TTC549 (cell line): ENCODE measurements at regions not wholly inside any gene's neighbourhood (a gene's known extent, or its start where the extent isn't known, plus 50 kb on each side); places are given as distances from the start of the nearest gene placed in this dataset.

Experiments
- FAIRE-seq: peaks from 2 replicates; lab custom pipeline; 2012; peaks lifted over from hg19 to GRCh38; lab: Jason Lieb, UNC

DNA sequence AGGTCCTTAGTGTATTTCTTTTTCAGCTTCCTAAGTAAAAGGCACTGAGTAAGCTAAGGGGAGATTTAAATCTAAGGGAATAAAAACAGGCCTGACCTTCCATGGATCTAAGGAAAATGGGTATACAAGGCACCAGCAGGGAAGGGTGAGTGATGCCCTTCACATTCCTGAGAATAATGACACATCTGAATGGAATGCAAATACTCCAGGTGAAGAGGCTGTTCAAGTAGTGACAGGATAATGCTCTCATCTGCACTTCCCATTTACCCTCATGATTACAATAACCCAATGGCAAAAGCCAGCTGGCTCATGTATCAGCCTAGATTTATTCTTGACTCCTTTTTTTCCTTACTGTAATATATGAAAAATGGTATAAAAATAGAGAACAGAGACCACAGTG lies 216.2 kb upstream of the ACTBL2 start:
- FAIRE-seq, result no peak

DNA sequence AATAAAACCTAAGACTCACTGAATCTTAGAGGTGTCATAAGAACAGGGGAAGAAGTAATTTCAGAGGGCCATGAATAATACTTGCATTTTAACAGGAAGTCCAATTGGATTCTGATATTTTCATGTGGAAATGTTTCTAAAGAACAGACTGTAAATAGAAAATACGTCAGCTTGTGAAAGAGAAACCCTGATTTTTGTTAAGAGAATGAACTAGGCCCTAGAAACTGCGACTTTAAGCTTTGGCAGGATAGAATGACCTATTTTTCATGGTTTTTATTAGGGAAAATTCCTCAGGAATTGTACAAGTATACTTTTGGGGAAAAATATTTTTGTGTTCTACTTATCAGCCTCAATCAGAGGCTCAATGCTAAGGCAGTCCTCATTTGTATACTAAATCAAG lies 215.5 kb upstream of the ACTBL2 start:
- no peak for FAIRE-seq

DNA sequence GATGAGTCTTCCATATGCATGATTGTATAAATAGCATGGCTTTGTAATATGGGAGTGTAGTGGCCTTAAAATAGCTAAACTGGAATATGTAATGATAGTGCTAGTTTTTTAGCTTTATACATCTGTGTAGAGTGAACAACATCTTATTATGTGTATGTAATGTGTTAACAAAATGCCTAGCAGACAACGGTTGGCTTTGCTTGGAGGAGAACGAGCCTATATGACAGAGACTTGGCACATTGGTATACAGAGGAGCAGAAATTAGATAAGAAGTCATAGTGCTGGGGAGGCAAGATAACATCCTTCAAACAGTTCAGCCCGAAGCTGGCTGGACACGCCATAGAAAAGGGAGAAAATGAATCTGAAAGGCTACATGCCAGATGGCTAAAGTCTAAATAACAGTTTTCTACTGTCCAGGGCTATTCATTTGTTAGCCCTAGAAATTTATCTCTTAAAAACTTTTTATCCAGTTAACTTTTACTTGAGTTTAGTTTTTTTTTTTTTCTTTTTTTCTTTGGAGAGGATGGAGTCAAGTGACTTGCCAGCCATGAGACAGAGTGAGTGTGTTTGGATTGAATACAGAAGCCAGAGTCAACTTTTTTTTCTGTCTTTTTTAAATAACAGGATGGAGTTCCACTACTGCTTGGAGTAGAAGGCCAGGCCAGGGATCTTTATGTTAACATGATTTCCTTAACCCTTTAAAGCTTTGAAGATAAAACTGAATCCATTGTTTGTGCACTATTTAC lies 214.4 kb upstream of the ACTBL2 start:
- no peak for FAIRE-seq

DNA sequence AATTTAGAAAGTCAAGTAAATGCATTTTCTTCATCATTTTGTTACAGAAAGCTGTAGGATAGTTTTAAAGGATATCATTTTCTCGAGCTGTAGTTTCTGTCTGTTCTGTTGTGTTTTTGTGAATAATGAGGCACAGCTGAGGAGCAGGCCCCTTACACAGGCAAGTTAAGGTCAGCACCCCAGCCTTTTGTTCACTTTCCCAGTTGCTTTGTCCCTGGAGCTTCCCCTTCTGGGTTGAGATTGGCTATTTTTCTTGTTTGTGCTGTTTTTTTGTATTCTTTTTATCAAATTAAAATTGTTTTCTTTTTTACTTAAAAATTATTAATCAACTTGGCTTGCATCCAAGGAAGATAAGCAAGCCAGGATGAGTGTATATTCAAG lies 213.8 kb upstream of the ACTBL2 start:
- no peak for FAIRE-seq

DNA sequence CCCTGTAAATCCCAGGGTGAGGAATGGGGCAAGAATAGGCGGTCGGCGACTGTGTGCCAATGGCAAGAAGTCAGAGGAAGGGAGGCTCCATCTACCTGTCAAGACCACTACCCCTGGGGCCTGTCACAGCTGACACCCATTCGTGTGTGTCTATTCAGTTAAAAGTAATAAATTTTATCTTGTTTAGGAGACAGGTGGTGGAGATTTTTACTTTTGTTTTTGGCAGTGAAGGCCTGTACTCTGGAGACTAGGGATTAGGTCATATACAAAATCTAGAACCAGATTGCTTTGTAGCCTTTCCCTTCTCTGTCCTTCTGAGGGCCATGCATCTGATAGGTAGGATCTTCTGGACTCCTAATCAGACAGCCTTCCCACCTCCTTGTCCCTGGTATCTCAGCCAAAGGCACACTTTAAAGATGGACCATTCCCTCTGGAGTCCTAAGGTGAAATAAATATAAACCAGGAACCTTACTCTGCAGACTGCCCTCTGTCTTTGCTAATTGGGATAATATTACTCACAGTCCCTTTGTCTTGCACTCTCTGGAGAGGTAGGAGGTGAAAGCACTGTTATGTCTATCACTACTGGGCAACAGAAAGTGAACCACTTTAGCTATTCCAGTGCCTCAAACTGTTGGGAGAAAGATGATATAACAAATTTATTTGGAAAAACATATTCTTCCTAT lies 213.2 kb upstream of the ACTBL2 start:
- FAIRE-seq, result no peak

DNA sequence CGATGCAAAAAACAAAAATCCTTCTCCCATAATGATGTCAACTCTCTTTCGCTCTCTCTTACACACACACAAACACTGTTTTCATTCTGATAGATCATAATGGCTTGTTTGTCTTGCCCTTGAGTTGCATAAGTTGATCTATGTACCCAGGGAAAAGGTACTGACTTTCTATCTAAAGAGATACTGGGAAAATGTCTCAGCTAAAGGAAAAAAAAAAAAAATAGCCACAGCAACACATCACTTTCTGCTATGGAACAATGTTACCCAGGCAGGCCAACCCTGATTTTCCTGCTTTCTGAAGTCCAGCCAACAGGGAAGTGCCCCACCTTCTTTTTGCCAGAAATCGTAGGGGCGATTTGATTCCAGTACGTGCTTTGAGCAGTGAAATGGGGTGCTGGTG lies 212.6 kb upstream of the ACTBL2 start:
- FAIRE-seq, result no peak

DNA sequence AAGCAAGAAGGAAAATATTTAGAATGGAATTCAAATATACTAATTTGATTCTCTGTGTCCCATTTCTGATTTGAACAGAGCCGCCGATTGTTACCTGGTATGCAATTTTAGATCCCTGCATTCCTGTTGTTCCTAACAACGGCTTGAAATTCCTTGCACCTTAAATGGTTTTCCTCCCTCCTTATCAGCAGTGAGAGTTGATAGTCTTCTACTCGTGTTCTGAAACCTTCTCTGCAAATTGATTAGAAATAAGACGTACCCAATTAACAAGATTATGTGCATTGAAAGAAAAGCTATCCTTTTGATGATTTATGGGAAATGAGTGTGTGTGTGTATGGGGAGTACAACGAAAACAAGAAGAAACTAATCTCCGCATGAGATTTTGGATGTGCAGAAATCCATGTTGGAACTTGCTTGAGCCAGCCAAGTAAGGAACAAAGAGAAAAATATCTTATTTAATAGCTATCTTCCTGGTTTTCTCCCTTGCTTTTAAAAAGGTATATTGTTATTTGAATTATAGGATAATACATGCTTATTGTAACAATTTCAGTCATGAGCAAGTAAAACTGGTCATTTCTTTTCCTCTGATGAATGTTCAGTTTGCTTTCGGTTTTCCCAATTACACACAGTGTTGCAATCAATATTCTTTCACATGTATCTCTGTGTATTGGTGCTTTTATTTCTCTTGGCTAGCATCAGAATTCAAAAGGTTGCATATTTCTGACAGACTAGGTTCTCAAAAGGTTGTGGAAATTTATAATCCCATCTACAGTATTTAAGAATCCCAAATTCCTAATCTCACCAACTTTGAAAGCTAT lies 211.1 kb upstream of the ACTBL2 start:
- FAIRE-seq, result no peak

DNA sequence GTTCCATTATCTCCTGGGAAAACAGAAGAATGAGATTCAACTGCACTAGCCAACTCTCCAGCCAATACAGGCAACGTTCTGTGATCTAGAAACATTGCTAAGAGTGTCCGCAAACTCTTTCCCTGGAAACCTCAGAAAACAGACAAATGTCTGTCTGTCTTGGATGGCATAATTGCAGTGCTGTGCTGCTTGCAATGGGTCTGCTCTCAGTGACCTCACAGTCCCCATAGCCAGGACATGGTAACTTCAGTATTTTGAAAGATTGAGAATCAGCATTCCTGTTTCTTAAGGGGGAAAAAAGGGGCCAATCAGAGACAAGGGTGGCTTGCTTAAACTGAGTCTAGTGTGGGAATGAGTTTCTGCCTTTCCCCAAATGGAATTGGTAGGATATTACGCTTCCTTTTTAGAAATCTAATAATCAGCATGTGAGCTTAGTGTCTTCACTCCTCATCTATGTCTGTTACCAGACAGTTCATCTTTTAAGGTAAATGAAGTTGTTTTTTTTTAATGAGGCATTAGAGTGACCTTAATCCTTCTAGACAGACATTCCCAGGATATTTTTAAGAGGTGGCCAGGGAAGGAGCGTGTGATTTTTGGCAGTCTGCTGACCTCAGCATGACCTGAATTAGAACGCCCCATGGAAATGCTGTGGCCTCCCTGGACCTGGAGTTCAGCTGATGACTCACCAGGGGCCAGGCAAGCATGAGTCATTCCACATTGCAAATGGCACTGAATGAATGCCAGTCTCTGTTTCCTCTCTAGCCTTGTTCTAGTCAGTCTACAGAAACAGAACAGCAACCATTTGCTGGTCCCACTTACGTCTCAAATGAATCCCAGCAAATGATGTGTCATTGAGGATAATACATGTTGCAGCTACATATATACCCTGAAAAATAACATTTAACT lies 210.2 kb upstream of the ACTBL2 start:
- no peak for FAIRE-seq

DNA sequence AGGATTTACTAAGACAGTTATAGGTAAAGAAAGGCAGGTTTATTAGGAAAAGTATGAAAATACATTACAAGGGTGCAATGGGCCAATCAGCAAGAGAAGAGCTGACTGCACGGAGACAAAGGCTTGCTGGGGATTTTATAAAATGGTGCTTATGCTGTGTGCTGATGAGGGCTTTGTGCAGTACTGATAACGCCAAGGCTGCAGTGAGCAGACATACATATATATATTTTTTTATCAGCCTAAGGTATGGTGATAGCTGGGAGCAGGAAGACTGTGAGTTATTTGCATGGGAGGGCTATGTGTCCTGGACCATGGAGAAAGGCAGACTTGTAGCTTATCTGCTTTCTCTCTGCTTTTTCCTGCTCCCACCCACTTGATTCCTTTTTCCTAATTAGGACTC lies 208.1 kb upstream of the ACTBL2 start:
- no peak for FAIRE-seq

DNA sequence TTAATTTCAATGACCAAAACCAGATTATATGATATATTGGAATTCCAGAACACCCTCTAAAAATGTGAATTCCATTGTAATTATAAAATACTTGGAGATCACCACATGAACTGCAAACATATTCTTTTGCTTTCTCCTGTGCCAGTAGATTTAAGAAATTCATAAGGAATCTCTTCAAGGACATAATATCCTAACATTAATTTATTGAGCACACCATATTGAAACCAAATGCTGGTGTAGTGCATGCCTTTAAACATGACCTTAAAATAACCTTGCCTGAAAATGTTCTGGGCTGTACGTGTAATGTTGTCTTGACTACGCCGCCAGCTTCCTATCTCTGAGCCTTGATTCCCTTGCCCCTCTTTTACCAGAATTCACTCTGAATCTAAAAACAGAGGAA lies 205.0 kb upstream of the ACTBL2 start:
- FAIRE-seq, result no peak

DNA sequence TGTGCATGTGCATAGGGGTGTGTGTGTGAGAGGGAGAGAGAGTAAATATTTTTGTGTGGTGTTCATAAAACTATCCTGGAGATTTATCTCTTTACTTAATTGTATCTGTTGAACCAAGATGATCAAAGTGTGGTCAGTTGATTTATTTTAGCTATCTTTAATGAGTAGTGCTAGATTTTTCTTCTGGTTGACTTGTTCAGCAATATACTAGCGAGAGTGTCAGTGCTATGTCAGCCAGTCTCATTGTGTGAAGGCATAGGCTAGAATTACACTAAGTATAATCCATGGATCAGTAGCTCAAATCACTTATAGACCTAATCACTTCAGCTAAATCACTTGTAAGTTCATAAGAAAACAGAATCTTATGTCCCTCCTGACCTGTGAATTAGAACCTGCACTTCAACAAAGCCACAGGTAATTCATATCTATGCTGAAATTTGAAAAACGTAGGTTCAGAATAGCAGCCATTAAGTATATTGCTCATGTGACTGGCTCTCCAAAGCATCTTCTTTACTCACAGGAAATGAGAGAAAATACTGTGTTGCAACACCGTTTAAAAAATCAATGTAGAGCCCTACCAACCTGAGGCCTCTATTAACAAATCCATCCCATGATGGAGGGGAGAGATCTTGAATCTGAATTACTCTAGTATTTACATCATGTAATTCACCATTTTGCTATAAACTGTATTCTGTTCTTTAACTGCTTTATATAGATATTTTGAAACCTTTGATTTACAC lies 203.1 kb upstream of the ACTBL2 start:
- FAIRE-seq, result no peak

DNA sequence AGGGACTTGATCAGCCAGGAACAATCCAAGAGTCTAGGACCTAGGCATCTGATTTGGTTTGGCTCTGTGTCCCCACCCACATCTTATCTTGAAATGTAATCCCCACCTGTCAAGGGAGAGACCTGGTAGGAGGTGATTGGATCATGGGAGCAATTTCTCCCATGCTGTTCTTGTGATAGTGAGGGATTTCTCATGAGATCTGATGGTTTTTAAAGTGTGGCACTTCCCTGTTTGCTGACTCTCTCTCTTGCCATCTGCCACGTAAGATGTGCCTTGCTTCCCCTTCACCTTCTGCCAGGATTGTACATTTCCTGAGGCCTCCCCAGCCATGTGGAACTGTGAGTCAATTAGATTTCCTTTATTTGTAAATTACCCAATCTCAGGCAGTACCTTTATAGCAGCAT lies 201.7 kb upstream of the ACTBL2 start:
- FAIRE-seq, result no peak

DNA sequence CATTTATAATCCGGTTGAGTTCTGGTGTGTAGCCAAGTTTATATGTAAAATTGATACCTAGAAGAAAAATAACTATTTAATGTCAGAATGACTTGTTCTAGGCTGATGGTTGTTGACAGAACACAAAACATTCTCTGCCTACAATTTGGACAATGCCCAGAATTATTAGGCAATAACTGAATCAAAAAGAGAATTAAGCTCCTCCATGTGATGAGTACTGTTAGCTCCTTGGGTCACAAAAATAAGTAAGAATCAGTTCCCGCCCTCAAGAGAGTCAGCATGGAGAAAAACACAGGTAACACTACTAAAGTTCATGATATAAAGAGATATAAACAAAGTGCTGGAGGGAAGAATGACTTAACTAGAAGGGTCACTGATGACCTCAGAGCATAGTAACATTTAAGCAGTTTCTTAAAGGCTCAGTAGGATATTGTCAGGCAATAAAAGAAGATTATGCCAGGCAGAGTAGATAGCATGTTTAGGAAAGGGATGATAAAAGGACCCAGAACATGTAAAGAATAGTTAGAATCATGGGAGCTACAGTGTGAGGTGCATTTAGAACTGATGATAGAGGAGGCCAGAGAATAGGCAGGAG lies 200.5 kb upstream of the ACTBL2 start:
- FAIRE-seq, result no peak

DNA sequence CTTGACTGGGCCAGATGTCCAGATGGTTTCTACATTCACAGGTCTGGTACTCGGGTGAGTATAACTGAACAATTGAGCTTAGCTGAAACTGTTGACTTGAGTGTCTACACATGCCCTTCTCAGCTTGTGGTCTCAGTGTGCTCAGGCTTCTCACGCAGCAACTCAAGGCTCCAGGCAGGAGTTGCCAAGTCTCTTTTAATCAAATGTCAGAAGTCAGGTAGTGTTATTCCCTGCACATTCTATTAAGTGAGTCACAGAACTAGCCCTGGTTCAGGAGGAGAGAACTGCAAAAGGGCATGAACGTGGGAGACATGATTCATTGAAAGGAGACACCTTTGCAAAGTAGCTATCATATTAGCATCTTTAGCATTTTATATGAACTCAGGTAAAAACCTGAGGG lies 199.3 kb upstream of the ACTBL2 start:
- FAIRE-seq, result no peak

DNA sequence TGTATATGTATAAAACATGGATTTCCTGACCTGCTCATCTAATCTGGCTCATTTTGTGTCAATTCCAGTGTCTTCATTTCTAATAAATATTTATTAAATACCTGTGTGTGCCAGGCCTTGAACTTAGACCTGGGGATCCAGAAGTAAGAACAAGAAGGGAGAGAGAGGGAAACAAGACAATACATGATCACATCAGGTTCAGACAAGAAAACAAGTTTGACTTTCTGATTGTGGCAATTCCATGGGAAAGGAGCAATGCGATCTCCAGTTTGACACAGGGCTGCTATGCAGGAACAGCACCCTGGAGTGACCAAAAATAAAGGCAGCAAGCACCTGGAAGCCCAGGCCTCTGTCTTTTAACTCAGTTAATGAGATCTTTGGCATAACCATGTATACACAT lies 198.1 kb upstream of the ACTBL2 start:
- FAIRE-seq, result no peak

DNA sequence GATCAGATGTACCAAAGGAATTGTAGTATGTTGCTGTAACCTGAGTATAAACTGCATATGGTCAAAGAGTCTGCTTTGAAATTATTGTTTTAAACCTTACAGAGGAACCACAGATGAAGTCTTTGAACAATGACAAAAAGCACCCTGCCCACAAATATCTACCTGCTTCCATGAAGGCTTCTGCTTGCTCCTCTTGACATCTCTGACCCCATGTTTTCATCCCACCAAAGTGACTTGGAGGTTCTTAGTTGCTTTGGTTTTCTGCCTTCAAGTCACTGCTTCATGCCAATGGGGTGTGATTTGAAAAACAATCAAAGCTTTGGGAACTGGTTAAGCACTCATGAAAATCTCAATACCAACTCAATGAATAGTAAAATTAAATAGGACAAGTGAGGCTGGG lies 194.6 kb upstream of the ACTBL2 start:
- no peak for FAIRE-seq

DNA sequence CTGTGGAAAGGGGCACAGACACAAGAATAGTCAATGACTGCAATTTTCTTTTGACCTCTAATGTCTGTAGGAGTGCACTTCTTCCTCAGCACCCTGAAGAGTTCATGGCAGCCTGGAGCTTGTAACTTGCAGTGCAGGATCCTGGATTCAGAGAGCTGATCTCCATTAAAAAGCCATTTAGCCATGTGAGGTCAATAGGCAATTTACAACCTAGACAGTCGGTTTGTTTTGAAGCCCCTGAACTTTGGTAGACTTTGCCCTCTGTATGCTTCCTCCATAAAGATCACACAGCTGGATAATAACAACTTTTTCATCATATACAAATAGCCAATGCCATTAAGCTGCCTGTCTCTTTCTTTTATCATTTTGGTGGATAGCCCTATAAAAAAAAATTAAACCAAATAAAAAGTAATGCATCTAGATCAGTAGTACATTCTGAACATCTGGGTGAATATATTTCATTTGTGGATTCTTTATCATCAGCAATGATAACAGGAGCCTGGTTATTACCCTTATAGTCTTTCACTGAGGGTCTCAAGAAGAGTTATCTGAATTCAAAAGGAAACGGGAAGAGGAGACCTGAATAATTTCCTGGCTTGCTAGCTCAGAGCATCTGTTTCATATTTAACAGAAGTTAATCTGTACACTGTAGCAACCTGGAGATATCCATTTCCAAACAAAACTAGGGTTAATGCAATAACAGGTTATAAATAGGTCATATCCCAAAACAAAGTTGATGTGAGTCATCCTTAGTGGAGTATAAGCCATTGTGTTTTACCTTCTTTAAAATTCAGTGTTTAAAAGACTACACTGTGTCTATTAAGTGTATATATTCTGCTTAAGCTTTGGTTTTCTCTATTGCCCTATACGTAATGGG lies 193.8 kb upstream of the ACTBL2 start:
- FAIRE-seq, result no peak

DNA sequence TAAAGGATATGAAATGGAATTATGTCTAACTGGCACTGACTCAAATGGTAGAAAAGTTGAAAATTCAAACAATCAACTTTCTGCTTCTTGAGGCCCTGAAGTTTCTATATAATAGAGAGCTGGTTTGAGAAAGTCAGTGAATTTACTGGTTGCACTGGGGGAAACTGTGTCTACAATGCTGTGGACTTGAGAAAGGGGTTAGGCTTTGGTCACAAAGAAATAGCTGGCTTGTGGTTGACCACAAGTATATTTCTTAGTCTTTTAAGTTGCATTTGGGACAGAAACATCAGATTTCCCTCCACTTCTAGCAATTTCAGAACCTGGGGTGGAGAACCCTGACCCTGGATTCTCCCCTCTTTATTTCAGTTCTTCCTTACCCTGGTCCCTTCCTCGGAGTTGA lies 192.6 kb upstream of the ACTBL2 start:
- no peak for FAIRE-seq

DNA sequence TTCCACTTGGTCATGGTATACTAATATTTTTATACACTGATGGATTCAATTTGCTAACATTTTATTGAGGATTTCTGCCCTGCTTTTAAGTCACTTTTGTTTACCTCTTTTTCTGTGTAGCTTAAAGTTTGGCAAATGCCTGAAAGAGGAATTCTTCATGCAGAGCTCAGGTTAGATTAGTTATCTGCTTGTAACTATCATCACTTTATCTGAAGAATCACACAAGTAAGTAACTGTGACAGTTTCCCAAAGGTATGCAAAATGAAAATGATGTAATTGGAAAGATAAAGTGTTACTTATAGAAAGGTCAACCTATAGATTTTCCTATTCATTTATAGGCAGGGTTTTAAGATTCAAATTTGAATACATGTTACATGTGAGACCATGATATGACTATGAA lies 188.8 kb upstream of the ACTBL2 start:
- FAIRE-seq, result no peak

DNA sequence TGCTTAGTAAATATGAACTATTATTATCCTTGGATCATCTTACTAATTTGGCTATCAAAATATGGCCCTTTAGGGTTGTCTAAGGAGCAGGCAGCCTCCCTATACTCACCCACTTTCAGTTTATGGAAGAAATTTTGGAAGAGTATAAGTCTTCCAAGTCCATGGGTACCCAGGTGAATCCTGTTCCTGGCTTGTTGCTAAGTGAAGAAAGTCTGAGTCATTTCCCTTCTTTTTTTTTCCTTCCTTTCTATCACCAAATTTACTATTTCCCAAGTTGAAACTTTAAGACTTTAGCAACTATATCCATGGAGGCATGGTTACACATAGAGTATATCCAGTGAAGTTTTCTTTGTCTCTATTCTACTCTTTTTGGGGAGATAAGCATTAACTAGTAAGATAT lies 184.0 kb upstream of the ACTBL2 start:
- no peak for FAIRE-seq
